Spleen (tissue), 7 donors: ENCODE measurements at regions not wholly inside any gene's neighbourhood (a gene's known extent, or its start where the extent isn't known, plus 50 kb on each side); places are given as distances from the start of the nearest gene placed in this dataset.

Source experiments
- POLR2AphosphoS5 ChIP-seq, 3 donors: sonication (generic); formaldehyde crosslinking; IDR thresholded peaks; one replicate each; pipeline ENCODE4 v1.5.1; 2017; ENCODE audit warnings: antibody characterized with exemption in 3 of 3
- TF ChIP-seq, protein P1 (sequence below), 11 experiments: fragments of 200-600 bp in 7 of 11; fragments of 450-650 bp in 4 of 11; sonication (generic) in 4 of 11; IDR thresholded peaks in 8 of 11; conservative IDR thresholded peaks in 3 of 11; 1 replicate in 7 of 11; 2 replicates in 4 of 11; pipeline versions ENCODE4 v1.4.0 to v1.8.0; 2016 to 2021; ENCODE audit warnings: antibody characterized with exemption in 11 of 11, inconsistent platforms in 4 of 11, mild to moderate bottlenecking in 1 of 11
- donor health status: DM: no; HTN: no; CAD: no; lungs with moderate emphysema.
- donor health status: DM: no; HTN: no; CAD: no.
- donor health status: DM: no; HTN: no; CAD: no.

DNA sequence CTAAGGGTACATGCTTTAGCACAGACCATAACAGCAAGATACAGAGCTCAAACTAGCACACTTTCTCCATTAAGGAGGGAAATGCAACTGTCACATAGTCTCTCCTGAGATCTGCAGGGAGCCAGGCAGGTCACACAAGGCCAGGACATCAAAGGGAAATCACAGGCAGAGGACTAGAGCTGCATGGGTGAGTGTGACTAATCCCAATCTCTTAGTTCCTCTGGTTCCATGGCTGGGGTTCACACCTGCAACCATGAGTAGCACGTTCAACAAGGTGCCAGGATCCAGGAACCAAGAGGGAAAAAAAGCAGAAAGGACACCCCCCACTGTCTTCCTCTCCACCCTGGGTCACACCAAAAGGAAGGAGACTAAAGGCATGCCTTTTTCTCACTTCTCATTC lies 296.5 kb upstream of the STEAP1 start:
- TF ChIP-seq, protein P1, sequence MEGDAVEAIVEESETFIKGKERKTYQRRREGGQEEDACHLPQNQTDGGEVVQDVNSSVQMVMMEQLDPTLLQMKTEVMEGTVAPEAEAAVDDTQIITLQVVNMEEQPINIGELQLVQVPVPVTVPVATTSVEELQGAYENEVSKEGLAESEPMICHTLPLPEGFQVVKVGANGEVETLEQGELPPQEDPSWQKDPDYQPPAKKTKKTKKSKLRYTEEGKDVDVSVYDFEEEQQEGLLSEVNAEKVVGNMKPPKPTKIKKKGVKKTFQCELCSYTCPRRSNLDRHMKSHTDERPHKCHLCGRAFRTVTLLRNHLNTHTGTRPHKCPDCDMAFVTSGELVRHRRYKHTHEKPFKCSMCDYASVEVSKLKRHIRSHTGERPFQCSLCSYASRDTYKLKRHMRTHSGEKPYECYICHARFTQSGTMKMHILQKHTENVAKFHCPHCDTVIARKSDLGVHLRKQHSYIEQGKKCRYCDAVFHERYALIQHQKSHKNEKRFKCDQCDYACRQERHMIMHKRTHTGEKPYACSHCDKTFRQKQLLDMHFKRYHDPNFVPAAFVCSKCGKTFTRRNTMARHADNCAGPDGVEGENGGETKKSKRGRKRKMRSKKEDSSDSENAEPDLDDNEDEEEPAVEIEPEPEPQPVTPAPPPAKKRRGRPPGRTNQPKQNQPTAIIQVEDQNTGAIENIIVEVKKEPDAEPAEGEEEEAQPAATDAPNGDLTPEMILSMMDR (IDR thresholded peaks at IDR 0.05 in 8 of 11, conservative IDR thresholded peaks at IDR 0.05 in 3 of 11) = no peak
- no peak for TF ChIP-seq POLR2AphosphoS5 (IDR thresholded peaks at IDR 0.05)
